ENCODE measurements at regions not wholly inside any gene's neighbourhood (a gene's known extent, or its start where the extent isn't known, plus 50 kb on each side); places are given as distances from the start of the nearest gene placed in this dataset.

DNA sequence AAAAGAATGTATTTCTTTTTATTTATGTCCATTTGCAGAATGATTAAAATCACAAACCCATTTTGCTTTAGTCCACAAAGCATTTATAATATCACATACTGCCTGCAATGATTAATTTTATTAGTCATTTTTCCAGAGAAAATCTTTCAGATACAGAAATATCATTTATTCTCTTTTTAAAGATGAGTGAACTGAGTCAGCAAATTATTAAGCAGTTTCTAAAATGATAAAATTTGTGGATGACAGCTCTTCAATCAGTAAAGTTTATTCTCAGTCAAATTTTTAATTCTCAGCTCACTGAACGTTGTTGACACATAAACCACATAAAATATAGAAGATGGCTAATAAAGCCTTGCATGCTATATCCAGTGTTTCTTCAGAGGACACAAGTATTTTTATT lies 485.5 kb downstream of the PRR32 start:
- no peak overlapping the region for H3K4me3 ChIP-seq
- H3K27ac ChIP-seq: no peak overlapping the region
- no peaks in the 10 kb centered on the region for H3K4me1 ChIP-seq (replicated peaks)
- intact Hi-C loops (cut with DNase I): no loop called here
- no peaks in the 10 kb centered on the region for H3K9me3 ChIP-seq
- WGBS: 67% methylated on average over 1 of the region's 1 CpG
- H3K27me3 ChIP-seq (replicated peaks; ENCODE audit: insufficient read depth): no peaks in the 10 kb centered on the region
- TF ChIP-seq POLR2AphosphoS5 (IDR thresholded peaks at IDR 0.05) (no peak), POLR2A (IDR thresholded peaks at IDR 0.05) (no peak)
- TF ChIP-seq, protein P1, sequence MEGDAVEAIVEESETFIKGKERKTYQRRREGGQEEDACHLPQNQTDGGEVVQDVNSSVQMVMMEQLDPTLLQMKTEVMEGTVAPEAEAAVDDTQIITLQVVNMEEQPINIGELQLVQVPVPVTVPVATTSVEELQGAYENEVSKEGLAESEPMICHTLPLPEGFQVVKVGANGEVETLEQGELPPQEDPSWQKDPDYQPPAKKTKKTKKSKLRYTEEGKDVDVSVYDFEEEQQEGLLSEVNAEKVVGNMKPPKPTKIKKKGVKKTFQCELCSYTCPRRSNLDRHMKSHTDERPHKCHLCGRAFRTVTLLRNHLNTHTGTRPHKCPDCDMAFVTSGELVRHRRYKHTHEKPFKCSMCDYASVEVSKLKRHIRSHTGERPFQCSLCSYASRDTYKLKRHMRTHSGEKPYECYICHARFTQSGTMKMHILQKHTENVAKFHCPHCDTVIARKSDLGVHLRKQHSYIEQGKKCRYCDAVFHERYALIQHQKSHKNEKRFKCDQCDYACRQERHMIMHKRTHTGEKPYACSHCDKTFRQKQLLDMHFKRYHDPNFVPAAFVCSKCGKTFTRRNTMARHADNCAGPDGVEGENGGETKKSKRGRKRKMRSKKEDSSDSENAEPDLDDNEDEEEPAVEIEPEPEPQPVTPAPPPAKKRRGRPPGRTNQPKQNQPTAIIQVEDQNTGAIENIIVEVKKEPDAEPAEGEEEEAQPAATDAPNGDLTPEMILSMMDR (IDR thresholded peaks at IDR 0.05): no peak
- DNase-seq (ENCODE audit: low spot score): no peak
- no peaks in the 10 kb centered on the region for H3K36me3 ChIP-seq

DNA sequence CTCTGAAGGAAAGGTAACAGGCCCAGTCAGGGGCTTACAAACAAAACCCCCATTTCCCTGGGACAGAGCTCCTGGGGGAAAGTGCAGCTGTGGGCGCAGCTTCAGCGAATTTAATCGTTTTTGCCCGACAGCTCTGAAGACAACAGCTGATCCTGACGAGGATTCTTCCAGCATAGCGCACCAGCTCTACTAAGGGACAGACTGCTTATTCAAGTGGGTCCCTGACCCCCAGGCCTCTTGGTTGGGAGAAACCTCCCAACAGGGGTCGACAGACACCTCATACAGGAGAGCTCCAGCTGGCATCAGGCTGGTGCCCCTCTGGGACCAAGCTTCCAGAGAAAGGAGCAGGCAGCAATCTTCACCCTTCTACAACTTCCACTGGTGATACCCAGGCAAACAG lies 486.7 kb downstream of the PRR32 start:
- Histone ChIP-seq H3K27me3 (replicated peaks; ENCODE audit: insufficient read depth) (no peaks in the 10 kb centered on the region), H3K27ac (no peak overlapping the region), H3K36me3 (no peaks in the 10 kb centered on the region), H3K4me3 (no peak overlapping the region), H3K9me3 (no peaks in the 10 kb centered on the region), H3K4me1 (replicated peaks) (no peaks in the 10 kb centered on the region)
- no peak for DNase-seq (ENCODE audit: low spot score)
- intact Hi-C loops (cut with DNase I): no loop called here
- TF ChIP-seq POLR2A (IDR thresholded peaks at IDR 0.05): no peak
- TF ChIP-seq, protein P1 (IDR thresholded peaks at IDR 0.05): no peak
- no peak for TF ChIP-seq POLR2AphosphoS5 (IDR thresholded peaks at IDR 0.05)
- WGBS: 81% methylated on average over 6 of the region's 7 CpGs

DNA sequence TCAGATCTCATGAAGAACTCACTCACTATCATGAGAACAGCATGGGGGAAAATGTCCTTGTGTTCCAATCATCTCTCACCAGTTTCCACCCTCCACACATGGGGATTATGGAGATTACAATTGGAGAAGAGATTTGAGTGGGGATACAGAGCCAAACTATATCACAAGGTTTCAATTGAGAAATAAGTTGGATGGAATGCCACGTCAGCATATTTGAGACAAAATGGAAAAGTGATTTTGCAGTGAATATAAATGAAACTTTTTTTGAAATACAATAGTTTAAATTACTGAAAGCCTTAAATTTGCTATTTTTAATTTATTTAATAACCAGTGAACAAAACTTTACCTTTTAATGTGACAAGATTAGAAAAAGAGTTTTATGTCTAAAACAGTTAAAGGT lies 494.1 kb downstream of the PRR32 start:
- H3K9me3 ChIP-seq: no peaks in the 10 kb centered on the region
- DNase-seq (ENCODE audit: low spot score): no peak
- WGBS: 94% methylated on average over 1 of the region's 1 CpG

DNA sequence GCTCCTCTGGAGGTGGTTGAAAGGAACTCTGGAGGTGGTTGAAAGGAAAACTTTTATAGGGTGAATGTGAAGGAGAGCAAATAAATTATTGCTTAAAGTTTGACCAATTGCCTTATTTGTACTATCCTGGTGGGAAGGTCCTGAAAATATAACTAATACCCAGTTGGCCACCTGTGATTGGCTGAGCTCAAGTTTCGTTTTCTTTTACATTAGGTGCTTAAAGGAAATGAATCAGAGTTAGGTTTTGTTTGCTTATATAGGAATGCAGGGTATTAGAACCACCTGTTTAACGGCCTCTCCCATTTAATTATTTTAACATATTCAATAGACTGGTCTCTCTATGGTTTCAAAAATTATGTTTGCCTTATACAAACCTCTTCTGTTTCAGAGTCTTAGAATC lies 497.6 kb downstream of the PRR32 start:
- H3K27ac ChIP-seq: no peak overlapping the region
- no peak for DNase-seq (ENCODE audit: low spot score)
- no peak overlapping the region for H3K4me3 ChIP-seq
- intact Hi-C loops (cut with DNase I): no loop called here
- 41% methylated on average over 2 of the region's 2 CpGs for WGBS
- H3K27me3 ChIP-seq (replicated peaks; ENCODE audit: insufficient read depth): no peaks in the 10 kb centered on the region
- no peaks in the 10 kb centered on the region for H3K9me3 ChIP-seq
- no peaks in the 10 kb centered on the region for H3K36me3 ChIP-seq
- no peaks in the 10 kb centered on the region for H3K4me1 ChIP-seq (replicated peaks)
- TF ChIP-seq, protein P1 (IDR thresholded peaks at IDR 0.05): no peak
- no peak for TF ChIP-seq POLR2A (IDR thresholded peaks at IDR 0.05)
- no peak for TF ChIP-seq POLR2AphosphoS5 (IDR thresholded peaks at IDR 0.05)

More for the DNA sequence above, 494.1 kb downstream of the PRR32 start:
- H3K27me3 ChIP-seq (replicated peaks; ENCODE audit: insufficient read depth): no peaks in the 10 kb centered on the region
- H3K4me3 ChIP-seq: no peak overlapping the region
- TF ChIP-seq POLR2A (IDR thresholded peaks at IDR 0.05) (no peak), POLR2AphosphoS5 (IDR thresholded peaks at IDR 0.05) (no peak)
- TF ChIP-seq, protein P1 (IDR thresholded peaks at IDR 0.05): no peak
- H3K36me3 ChIP-seq: no peaks in the 10 kb centered on the region
- H3K4me1 ChIP-seq (replicated peaks): no peaks in the 10 kb centered on the region
- no peak overlapping the region for H3K27ac ChIP-seq
- intact Hi-C loops (cut with DNase I): no loop called here

DNA sequence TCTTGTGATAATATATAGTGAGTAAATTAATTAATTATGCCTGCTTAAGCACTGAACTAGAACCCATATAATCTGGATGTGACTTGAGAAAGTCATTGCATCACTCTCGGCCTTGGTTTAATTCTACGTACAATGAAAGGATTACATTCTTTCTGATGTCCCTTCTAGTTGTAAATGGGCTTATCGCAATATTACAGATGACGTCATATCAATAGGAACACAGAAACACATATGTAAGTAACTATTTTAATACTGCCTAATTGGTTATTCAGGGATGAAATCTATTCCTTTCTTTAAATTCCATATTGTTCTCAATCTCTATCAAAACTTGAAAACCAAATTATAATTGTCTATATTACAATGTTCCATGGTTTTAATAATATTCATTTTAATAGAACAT lies 504.6 kb downstream of the PRR32 start:
- Histone ChIP-seq H3K9me3 (no peaks in the 10 kb centered on the region), H3K4me1 (replicated peaks) (no peaks in the 10 kb centered on the region), H3K27ac (no peak overlapping the region), H3K27me3 (replicated peaks; ENCODE audit: insufficient read depth) (no peaks in the 10 kb centered on the region), H3K4me3 (no peak overlapping the region), H3K36me3 (no peaks in the 10 kb centered on the region)
- intact Hi-C loops (cut with DNase I): no loop called here
- no peak for DNase-seq (ENCODE audit: low spot score)
- TF ChIP-seq POLR2A (IDR thresholded peaks at IDR 0.05) (no peak), POLR2AphosphoS5 (IDR thresholded peaks at IDR 0.05) (no peak)
- TF ChIP-seq, protein P1 (IDR thresholded peaks at IDR 0.05): no peak
- 90% methylated on average over 4 of the region's 4 CpGs for WGBS

Measured in prostate gland (tissue), 2 donors.